ENCODE measurements at regions not wholly inside any gene's neighbourhood (a gene's known extent, or its start where the extent isn't known, plus 50 kb on each side); places are given as distances from the start of the nearest gene placed in this dataset.
A peak's percentile ranks its signal among the peaks of the same experiment; 100 is the strongest.

DNA sequence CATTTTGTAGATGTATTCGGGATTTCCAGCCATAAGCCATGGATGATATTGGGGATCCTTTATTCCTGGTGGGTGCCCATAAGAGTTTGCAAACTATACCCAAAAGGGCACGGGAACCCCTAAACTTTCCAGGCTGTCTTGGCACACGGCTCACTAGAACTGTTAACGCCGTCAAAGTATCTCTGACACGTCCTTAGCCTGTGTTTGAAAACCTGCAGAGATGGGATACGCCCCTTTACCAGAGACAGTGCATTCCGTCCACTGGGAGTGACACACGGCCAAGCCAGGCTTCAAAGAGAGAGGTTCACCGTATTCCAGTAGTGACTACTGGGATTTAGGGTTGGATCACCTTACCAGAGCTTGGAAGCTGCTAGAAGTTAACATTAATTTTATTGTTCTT is 95.0 kb downstream of the THBS2 start:
- H3K4me3 ChIP-seq (ENCODE audit: low read length) = no peak overlapping the region

DNA sequence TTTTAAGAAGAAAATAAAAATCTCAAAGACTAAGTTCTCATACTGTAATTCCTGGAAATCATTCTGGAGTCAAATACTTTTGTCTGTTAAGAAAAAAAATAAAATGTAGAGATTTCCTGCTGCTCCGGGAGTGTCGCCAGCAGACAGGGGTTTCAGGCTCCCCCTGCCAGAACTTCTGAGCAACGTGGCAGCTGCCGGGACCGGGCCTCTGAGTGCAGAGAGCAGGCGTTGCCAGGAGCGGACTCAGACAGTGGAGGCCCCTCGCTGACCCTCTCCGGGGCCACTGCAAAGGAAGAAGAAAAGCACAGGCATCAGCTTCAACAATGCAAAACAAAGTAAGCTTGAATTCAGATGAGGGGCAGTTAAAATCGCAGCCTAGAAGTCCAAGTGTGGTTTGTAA is 95.5 kb downstream of the THBS2 start:
- DNase-seq = no peak
- Histone ChIP-seq H3K36me3 (ENCODE audit: control insufficient read depth, insufficient read depth, low read length) (no peaks in the 10 kb centered on the region), H2AK5ac (ENCODE audit: low read length) (no peak overlapping the region), H2BK5ac (ENCODE audit: low read length) (no peak overlapping the region), H3K56ac (ENCODE audit: low read length) (no peak overlapping the region), H3K4me2 (ENCODE audit: low read length) (no peak overlapping the region), H3K79me1 (ENCODE audit: low read length) (no peaks in the 10 kb centered on the region), H4K5ac (ENCODE audit: low read length) (no peak overlapping the region), H3K27me3 (ENCODE audit: insufficient read depth, low read length, poor library complexity) (no peaks in the 10 kb centered on the region), H3K27ac (ENCODE audit: low read depth, low read length) (no peak overlapping the region), H2BK120ac (ENCODE audit: low read depth, low read length) (no peak overlapping the region), H4K8ac (ENCODE audit: low read depth, low read length) (no peak overlapping the region), H3K9ac (ENCODE audit: low read length) (no peak overlapping the region), H3K4me1 (ENCODE audit: control insufficient read depth, low read depth, low read length) (no peaks in the 10 kb centered on the region), H3K4ac (ENCODE audit: low read depth, low read length) (no peak overlapping the region), H3K23ac (ENCODE audit: low read length) (no peak overlapping the region), H3K18ac (ENCODE audit: low read length) (no peak overlapping the region), H3K79me2 (ENCODE audit: control insufficient read depth, insufficient read depth, low read length) (no peaks in the 10 kb centered on the region), H3K4me3 (ENCODE audit: low read length) (no peak overlapping the region), H2BK15ac (replicated peaks; ENCODE audit: low read depth) (no peak overlapping the region)
- no CpG with 5 or more reads among the region's 10 CpGs for WGBS (ENCODE audit: extremely low coverage, insufficient coverage, low lambda C conversion rate)

More for the DNA sequence above, 95.0 kb downstream of the THBS2 start:
- WGBS (ENCODE audit: extremely low coverage, insufficient coverage, low lambda C conversion rate) = no CpG with 5 or more reads among the region's 10 CpGs
- no peak overlapping the region for H3K4me2 ChIP-seq (ENCODE audit: low read length)
- H4K5ac ChIP-seq (ENCODE audit: low read length) = no peak overlapping the region
- no peaks in the 10 kb centered on the region for H3K36me3 ChIP-seq (ENCODE audit: control insufficient read depth, insufficient read depth, low read length)
- no peak overlapping the region for H3K23ac ChIP-seq (ENCODE audit: low read length)
- no peaks in the 10 kb centered on the region for H3K27me3 ChIP-seq (ENCODE audit: insufficient read depth, low read length, poor library complexity)
- no peak overlapping the region for H3K27ac ChIP-seq (ENCODE audit: low read depth, low read length)
- H2AK5ac ChIP-seq (ENCODE audit: low read length) = no peak overlapping the region
- no peak overlapping the region for H2BK120ac ChIP-seq (ENCODE audit: low read depth, low read length)
- no peak overlapping the region for H3K4ac ChIP-seq (ENCODE audit: low read depth, low read length)
- H3K56ac ChIP-seq (ENCODE audit: low read length) = no peak overlapping the region
- no peak overlapping the region for H2BK5ac ChIP-seq (ENCODE audit: low read length)
- H3K79me1 ChIP-seq (ENCODE audit: low read length) = no peaks in the 10 kb centered on the region
- no peaks in the 10 kb centered on the region for H3K4me1 ChIP-seq (ENCODE audit: control insufficient read depth, low read depth, low read length)
- H2BK15ac ChIP-seq (replicated peaks; ENCODE audit: low read depth) = no peak overlapping the region
- no peak overlapping the region for H4K8ac ChIP-seq (ENCODE audit: low read depth, low read length)
- no peak overlapping the region for H3K9ac ChIP-seq (ENCODE audit: low read length)
- DNase-seq = peak; percentile 30
- no peak overlapping the region for H3K18ac ChIP-seq (ENCODE audit: low read length)
- no peaks in the 10 kb centered on the region for H3K79me2 ChIP-seq (ENCODE audit: control insufficient read depth, insufficient read depth, low read length)

DNA sequence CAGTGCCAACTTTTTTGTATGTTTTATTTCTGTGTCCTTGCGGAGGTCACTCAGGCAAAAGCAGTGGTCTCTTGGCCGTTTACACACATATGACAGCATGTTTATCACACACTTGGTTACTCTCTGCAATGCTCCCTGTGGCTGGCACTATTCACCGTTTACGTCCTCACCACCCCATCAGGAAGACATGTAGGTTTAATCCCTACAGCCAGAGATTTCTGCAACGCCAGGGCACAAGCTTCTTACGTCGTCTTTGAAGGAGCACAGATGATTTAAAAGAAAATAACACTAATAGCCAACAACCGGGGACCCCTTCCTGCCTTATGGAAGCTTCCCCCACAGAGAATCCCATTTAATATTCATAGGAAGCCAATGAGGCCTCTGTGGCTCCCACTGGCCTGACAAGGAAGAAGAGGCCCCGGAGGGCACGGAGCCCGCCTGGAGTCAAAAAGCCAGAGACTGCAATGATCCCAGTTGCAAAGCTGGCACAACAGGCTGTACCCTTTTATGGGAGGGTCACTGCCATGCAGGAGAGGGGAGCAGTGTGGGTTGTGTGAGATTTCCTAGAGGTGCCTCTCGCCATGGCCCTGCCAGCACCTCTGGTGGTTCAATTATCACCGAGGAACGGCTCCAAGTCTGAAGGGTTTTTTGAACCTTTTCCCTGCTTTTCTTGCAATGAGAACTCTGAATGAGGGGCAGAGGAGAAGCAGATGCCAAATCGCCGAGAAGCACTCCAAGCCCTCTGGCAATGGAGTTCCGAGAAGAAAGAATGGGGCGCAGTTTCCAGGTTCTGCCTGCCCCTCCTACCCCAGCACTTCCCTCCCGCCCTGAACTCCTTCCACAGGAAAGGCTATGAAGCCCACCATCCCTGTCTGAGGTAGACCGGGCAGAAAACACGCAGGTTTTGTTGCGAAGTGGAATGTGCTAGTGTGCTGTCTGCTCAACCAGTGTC is 96.2 kb downstream of the THBS2 start:
- H3K27ac ChIP-seq (ENCODE audit: low read depth, low read length) = no peak overlapping the region
- no peak overlapping the region for H4K8ac ChIP-seq (ENCODE audit: low read depth, low read length)
- no peak overlapping the region for H2BK120ac ChIP-seq (ENCODE audit: low read depth, low read length)
- no peak overlapping the region for H2BK15ac ChIP-seq (replicated peaks; ENCODE audit: low read depth)
- H3K27me3 ChIP-seq (ENCODE audit: insufficient read depth, low read length, poor library complexity) = no peaks in the 10 kb centered on the region
- H3K18ac ChIP-seq (ENCODE audit: low read length) = no peak overlapping the region
- H4K5ac ChIP-seq (ENCODE audit: low read length) = no peak overlapping the region
- no peak overlapping the region for H3K56ac ChIP-seq (ENCODE audit: low read length)
- no CpG with 5 or more reads among the region's 22 CpGs for WGBS (ENCODE audit: extremely low coverage, insufficient coverage, low lambda C conversion rate)
- H3K79me1 ChIP-seq (ENCODE audit: low read length) = no peaks in the 10 kb centered on the region
- H3K4me3 ChIP-seq (ENCODE audit: low read length) = no peak overlapping the region
- no peak overlapping the region for H3K23ac ChIP-seq (ENCODE audit: low read length)
- no peaks in the 10 kb centered on the region for H3K79me2 ChIP-seq (ENCODE audit: control insufficient read depth, insufficient read depth, low read length)
- no peaks in the 10 kb centered on the region for H3K4me1 ChIP-seq (ENCODE audit: control insufficient read depth, low read depth, low read length)
- no peak overlapping the region for H3K9ac ChIP-seq (ENCODE audit: low read length)
- no peak overlapping the region for H2AK5ac ChIP-seq (ENCODE audit: low read length)
- no peak overlapping the region for H3K4ac ChIP-seq (ENCODE audit: low read depth, low read length)
- no peak overlapping the region for H2BK5ac ChIP-seq (ENCODE audit: low read length)
- H3K36me3 ChIP-seq (ENCODE audit: control insufficient read depth, insufficient read depth, low read length) = no peaks in the 10 kb centered on the region
- no peak overlapping the region for H3K4me2 ChIP-seq (ENCODE audit: low read length)
- no peak for DNase-seq

DNA sequence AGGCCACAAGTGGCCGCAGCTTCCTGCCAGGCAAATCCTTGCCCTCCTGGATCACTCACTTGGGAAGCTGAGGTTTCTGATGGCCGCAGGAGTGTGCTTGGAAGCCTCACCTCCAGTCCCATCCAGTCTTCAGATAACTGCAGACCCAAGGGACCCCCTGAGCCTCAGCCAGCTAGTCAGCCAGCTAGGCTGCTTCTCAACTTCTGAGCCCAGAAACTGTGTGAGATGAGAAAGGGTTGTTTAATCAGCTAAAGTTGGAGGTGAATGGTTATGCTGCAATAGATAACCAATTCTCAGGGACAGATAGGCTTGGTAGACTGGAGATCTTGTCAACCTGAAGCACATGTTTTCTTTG is 96.9 kb downstream of the THBS2 start:
- Histone ChIP-seq H2AK5ac (ENCODE audit: low read length) (no peak overlapping the region), H3K4me2 (ENCODE audit: low read length) (no peak overlapping the region), H3K36me3 (ENCODE audit: control insufficient read depth, insufficient read depth, low read length) (no peaks in the 10 kb centered on the region), H3K79me2 (ENCODE audit: control insufficient read depth, insufficient read depth, low read length) (no peaks in the 10 kb centered on the region), H4K5ac (ENCODE audit: low read length) (no peak overlapping the region), H3K27ac (ENCODE audit: low read depth, low read length) (no peak overlapping the region), H3K4me3 (ENCODE audit: low read length) (no peak overlapping the region), H3K4me1 (ENCODE audit: control insufficient read depth, low read depth, low read length) (no peaks in the 10 kb centered on the region), H2BK120ac (ENCODE audit: low read depth, low read length) (no peak overlapping the region), H3K79me1 (ENCODE audit: low read length) (no peaks in the 10 kb centered on the region), H3K23ac (ENCODE audit: low read length) (no peak overlapping the region), H2BK5ac (ENCODE audit: low read length) (no peak overlapping the region), H2BK15ac (replicated peaks; ENCODE audit: low read depth) (no peak overlapping the region), H3K9ac (ENCODE audit: low read length) (no peak overlapping the region), H3K4ac (ENCODE audit: low read depth, low read length) (no peak overlapping the region), H3K56ac (ENCODE audit: low read length) (no peak overlapping the region), H3K27me3 (ENCODE audit: insufficient read depth, low read length, poor library complexity) (no peaks in the 10 kb centered on the region), H3K18ac (ENCODE audit: low read length) (no peak overlapping the region), H4K8ac (ENCODE audit: low read depth, low read length) (no peak overlapping the region)
- no peak for DNase-seq
- WGBS (ENCODE audit: extremely low coverage, insufficient coverage, low lambda C conversion rate) = no CpG with 5 or more reads among the region's 2 CpGs

DNA sequence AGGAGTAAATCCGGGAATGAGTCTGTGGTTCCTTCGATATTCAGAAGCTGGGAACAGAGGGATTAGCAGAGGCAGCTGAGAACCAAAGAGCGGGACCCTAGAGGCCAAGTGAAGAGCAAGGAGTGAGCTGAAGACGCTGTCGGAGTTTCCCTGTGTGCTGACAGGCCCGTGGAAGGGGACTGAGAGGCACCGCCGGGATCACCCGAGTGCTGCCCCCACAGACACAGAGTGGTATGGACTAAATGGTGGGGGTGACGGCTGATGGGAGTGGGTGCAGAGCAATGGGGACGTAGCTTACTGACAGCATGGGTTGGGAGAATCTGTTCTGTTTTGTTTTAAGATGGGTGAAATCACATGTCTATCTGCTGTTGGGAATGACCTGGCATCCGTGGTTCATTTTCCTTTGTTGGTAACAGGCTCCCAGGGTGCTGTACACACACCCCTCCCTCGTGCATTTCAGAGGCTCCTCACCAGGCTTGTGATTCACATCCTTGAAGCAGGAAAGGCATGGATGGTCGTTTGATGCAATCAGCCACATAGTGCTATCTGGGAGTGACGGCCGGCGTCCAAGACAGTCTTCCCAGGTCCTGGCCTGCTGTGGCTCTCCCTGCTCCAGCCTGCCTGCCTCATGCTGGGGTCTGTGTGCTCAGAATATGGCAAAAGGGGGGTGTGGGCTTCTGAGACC is 97.4 kb downstream of the THBS2 start:
- Histone ChIP-seq H3K79me2 (ENCODE audit: control insufficient read depth, insufficient read depth, low read length) (no peaks in the 10 kb centered on the region), H3K79me1 (ENCODE audit: low read length) (no peaks in the 10 kb centered on the region), H2BK120ac (ENCODE audit: low read depth, low read length) (no peak overlapping the region), H3K36me3 (ENCODE audit: control insufficient read depth, insufficient read depth, low read length) (no peaks in the 10 kb centered on the region), H3K56ac (ENCODE audit: low read length) (no peak overlapping the region), H2AK5ac (ENCODE audit: low read length) (no peak overlapping the region), H3K23ac (ENCODE audit: low read length) (no peak overlapping the region), H3K18ac (ENCODE audit: low read length) (no peak overlapping the region), H3K9ac (ENCODE audit: low read length) (no peak overlapping the region), H3K27me3 (ENCODE audit: insufficient read depth, low read length, poor library complexity) (no peaks in the 10 kb centered on the region), H2BK5ac (ENCODE audit: low read length) (no peak overlapping the region), H3K4ac (ENCODE audit: low read depth, low read length) (no peak overlapping the region), H3K27ac (ENCODE audit: low read depth, low read length) (no peak overlapping the region), H3K4me1 (ENCODE audit: control insufficient read depth, low read depth, low read length) (no peaks in the 10 kb centered on the region), H2BK15ac (replicated peaks; ENCODE audit: low read depth) (no peak overlapping the region), H3K4me2 (ENCODE audit: low read length) (no peak overlapping the region), H4K8ac (ENCODE audit: low read depth, low read length) (no peak overlapping the region), H3K4me3 (ENCODE audit: low read length) (no peak overlapping the region), H4K5ac (ENCODE audit: low read length) (no peak overlapping the region)
- DNase-seq = no peak
- no CpG with 5 or more reads among the region's 17 CpGs for WGBS (ENCODE audit: extremely low coverage, insufficient coverage, low lambda C conversion rate)
